Esophagus muscularis mucosa (tissue), 4 donors: ENCODE measurements at regions not wholly inside any gene's neighbourhood (a gene's known extent, or its start where the extent isn't known, plus 50 kb on each side); places are given as distances from the start of the nearest gene placed in this dataset.

ENCODE experiments used
- DNase-seq: peaks from one replicate; pipeline ENCODE4 v3.0.0-alpha.2; 2017; ENCODE audit errors: extremely low spot score
- H3K27ac ChIP-seq, 4 donors: fragments of 200-600 bp; sonication (generic); replicated peaks in 1 of 4; 1 replicate in 3 of 4; 2 replicates in 1 of 4; pipeline ENCODE4 v1.5.1; 2016 to 2019; ENCODE audit warnings: mild to moderate bottlenecking in 1 of 4
- H3K27me3 ChIP-seq, 4 donors: fragments of 200-600 bp; sonication (generic); one replicate each; pipeline versions ENCODE4 v1.5.1 to v1.6.0; 2016 to 2019
- H3K36me3 ChIP-seq, 4 donors: fragments of 200-600 bp; sonication (generic); one replicate each; pipeline ENCODE4 v1.5.1; 2016 to 2019
- H3K4me1 ChIP-seq, 4 donors: fragments of 200-600 bp; sonication (generic); one replicate each; pipeline ENCODE4 v1.5.1; 2016 to 2019
- H3K4me3 ChIP-seq, 4 donors: fragments of 200-600 bp; sonication (generic); 1 replicate in 2 of 4; 2 replicates in 2 of 4; pipeline ENCODE4 v1.5.1; 2016 to 2019; ENCODE audit warnings: mild to moderate bottlenecking in 4 of 4, moderate library complexity in 1 of 4
- H3K9me3 ChIP-seq, 4 donors: fragments of 200-600 bp; sonication (generic); 1 replicate in 3 of 4; 2 replicates in 1 of 4; pipeline ENCODE4 v1.5.1; 2016 to 2019
- EP300 ChIP-seq: sonication (generic); formaldehyde crosslinking; IDR thresholded peaks from one replicate; pipeline ENCODE4 v1.6.1; 2017; ENCODE audit warnings: antibody characterized with exemption
- POLR2A ChIP-seq: fragments of 450-650 bp; IDR thresholded peaks from one replicate; pipeline ENCODE4 v1.6.1; 2017; ENCODE audit warnings: antibody characterized with exemption, moderate library complexity, mild to moderate bottlenecking, low read depth
- POLR2AphosphoS5 ChIP-seq, 2 donors: sonication (generic); formaldehyde crosslinking; IDR thresholded peaks; one replicate each; pipeline ENCODE4 v1.6.1; 2017; ENCODE audit warnings: antibody characterized with exemption in 2 of 2
- WGBS: methylation state at CpG from one replicate; pipeline ENCODE4 v1.1.5; 2018; 5-methylcytosine and 5-hydroxymethylcytosine counted together
- intact Hi-C: fragments of 100-400 bp; cut with DNase I; formaldehyde crosslinking; loops from one replicate; pipeline ENCODE4 v1.15.1; 2023
- TF ChIP-seq, protein P1 (sequence below), 3 experiments: fragments of 200-600 bp in 2 of 3; fragments of 450-650 bp in 1 of 3; sonication (generic) in 2 of 3; IDR thresholded peaks; one replicate each; pipeline ENCODE4 v1.5.1; 2017 to 2019; ENCODE audit warnings: antibody characterized with exemption in 3 of 3, mild to moderate bottlenecking in 2 of 3, moderate library complexity in 1 of 3

DNA sequence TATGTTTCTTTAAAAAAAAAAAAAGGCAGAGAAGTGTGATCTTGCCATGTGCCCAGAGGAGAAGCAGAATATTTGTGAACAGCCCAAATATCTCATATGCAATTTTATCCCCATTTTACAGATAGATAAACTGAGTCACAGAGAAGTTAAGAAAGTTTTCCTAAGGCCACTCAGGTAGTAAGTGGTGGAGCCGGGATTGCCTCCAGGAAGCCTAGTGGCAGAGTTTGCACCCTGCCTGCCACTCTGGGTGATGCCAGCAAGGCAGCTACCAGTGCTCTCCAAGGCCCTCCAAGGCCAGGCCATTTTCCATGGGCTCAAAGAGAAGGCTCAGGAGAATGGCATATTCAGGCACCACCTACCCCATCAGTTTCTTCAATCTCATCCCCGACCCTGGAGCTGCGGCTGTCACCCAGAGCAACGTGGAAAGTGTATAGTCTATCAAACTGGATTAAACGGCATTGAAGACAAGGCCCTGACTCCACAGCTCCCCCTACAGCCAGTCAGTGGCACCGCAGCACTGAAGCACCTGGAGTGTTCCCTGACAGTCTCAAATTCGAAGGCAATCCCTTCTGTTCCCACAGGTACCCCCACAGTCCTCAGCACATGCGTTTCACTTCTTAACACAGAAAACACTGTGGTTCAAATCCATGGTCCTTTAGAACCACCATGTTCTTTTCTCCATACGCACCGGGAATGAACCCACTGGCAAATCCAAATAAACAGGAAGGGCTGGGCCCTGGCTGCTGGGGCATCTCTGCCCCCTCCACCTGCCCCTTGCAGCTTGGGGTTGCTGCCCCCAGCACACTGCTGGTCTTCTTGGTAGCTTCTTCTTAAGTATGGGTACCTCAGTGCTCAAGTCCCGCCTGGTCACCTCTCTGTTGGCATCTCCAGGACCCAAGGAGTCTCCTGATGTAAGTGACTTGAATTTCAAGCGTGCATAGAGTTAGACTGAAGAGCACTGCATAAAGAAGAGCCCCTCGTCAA, 175.3 kb downstream of the INHBB start:
- Histone ChIP-seq H3K4me1 (peaks cover 0 to 26% (median 2%) of the 10 kb centered on the region in 4 donors), H3K4me3 (no peak overlapping the region), H3K36me3 (no peaks in the 10 kb centered on the region), H3K9me3 (no peaks in the 10 kb centered on the region), H3K27me3 (peaks cover 0 to 56% (median 0%) of the 10 kb centered on the region in 4 donors), H3K27ac (no peak overlapping the region)
- TF ChIP-seq POLR2A (no peak), EP300 (no peak)
- TF ChIP-seq, protein P1, sequence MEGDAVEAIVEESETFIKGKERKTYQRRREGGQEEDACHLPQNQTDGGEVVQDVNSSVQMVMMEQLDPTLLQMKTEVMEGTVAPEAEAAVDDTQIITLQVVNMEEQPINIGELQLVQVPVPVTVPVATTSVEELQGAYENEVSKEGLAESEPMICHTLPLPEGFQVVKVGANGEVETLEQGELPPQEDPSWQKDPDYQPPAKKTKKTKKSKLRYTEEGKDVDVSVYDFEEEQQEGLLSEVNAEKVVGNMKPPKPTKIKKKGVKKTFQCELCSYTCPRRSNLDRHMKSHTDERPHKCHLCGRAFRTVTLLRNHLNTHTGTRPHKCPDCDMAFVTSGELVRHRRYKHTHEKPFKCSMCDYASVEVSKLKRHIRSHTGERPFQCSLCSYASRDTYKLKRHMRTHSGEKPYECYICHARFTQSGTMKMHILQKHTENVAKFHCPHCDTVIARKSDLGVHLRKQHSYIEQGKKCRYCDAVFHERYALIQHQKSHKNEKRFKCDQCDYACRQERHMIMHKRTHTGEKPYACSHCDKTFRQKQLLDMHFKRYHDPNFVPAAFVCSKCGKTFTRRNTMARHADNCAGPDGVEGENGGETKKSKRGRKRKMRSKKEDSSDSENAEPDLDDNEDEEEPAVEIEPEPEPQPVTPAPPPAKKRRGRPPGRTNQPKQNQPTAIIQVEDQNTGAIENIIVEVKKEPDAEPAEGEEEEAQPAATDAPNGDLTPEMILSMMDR (IDR thresholded peaks at IDR 0.05), result peak; percentile 28 to 60 (median 34)
- intact Hi-C loops, result no loop called here
- WGBS, result 52% methylated on average over 12 of the region's 13 CpGs
- no peak for DNase-seq

DNA sequence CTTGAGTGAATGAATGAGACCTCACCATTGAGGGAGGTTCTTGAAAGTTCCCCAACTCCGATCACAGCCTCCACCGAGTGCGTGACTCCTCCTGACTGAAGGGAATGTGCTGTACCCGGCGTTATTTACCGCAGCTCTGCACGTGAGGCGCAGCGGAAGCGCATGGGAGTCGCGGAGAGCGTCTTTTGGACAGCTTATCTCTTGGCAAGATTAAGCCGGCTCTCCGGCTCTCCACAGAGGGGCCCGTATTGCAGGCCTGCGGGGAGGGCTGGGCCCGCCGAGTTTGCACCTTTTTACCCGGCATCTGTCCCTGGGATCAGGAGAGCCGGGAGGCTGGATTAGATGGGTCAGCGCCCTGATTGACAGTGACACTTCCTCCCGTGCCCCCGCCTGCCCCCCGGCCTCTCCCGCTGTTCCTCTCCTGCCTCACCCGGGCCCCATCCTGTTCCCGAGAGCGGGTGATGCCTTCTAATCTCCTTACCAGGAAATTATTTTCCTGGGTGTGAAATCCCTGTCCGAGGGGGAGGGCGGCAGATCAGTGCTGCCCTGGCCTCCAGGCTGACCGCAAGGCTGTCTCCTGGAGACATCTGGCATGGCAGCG, 176.3 kb downstream of the INHBB start:
- H3K27me3 ChIP-seq, result peaks cover 0 to 57% (median 0%) of the 10 kb centered on the region in 4 donors
- no peaks in the 10 kb centered on the region for H3K9me3 ChIP-seq
- no peak for DNase-seq
- no peak for TF ChIP-seq POLR2AphosphoS5 (IDR thresholded peaks at IDR 0.05)
- no peak for TF ChIP-seq EP300
- TF ChIP-seq, protein P1 (IDR thresholded peaks at IDR 0.05), result no peak
- no peak for TF ChIP-seq POLR2A
- no peak overlapping the region for H3K4me3 ChIP-seq
- no peaks in the 10 kb centered on the region for H3K36me3 ChIP-seq
- 44% methylated on average over 10 of the region's 33 CpGs for WGBS
- intact Hi-C loops, result no loop called here
- H3K4me1 ChIP-seq, result peaks cover 0 to 26% (median 4%) of the 10 kb centered on the region in 4 donors
- no peak overlapping the region for H3K27ac ChIP-seq

DNA sequence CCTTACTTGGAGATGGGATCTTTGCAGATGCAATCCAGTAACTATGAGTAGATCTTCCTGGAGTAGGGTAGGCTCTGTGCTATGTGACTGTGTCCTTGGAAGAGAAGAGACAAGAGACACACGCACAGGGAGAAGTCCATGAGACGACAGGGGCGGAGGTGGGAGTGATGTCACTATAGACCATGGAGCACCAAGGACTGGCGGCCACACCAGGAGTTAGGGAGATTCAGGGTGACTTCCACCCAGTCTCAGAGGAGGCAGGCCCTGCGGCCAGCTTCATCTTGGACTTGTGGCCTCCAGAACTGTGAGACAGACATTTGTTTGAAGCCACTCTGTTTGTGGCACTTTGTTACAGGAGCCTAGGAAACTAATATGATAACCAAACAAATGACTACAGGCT, 177.8 kb downstream of the INHBB start:
- H3K9me3 ChIP-seq, result no peaks in the 10 kb centered on the region
- H3K4me3 ChIP-seq, result no peak overlapping the region
- intact Hi-C loops, result no loop called here
- H3K36me3 ChIP-seq, result no peaks in the 10 kb centered on the region
- peaks cover 0 to 26% (median 8%) of the 10 kb centered on the region in 4 donors for H3K4me1 ChIP-seq
- peaks cover 0 to 52% (median 0%) of the 10 kb centered on the region in 4 donors for H3K27me3 ChIP-seq
- TF ChIP-seq EP300 (no peak), POLR2AphosphoS5 (IDR thresholded peaks at IDR 0.05) (no peak), POLR2A (no peak)
- TF ChIP-seq, protein P1 (IDR thresholded peaks at IDR 0.05), result no peak
- no peak for DNase-seq
- H3K27ac ChIP-seq, result no peak overlapping the region
- 95% methylated on average over 5 of the region's 5 CpGs for WGBS

DNA sequence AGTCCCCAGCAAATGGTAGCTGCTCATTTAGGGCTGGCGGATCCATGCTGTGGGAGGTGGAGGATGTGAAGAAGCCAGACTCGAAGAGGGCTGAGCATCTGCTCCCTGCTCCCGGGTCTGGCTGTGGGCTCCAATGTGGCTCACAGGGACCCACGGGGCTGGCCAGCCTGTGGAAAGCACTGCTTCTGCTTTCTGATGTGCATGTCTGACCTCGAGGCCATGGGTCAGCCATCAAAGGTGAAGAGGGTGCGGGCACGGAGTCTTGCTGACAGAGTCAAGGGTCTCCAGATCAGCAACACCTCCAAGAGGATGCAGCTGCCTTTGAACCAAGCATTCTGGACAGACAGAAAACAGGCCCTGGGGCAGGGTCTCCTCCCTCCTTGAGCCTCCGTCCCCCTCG, 178.2 kb downstream of the INHBB start:
- Histone ChIP-seq H3K4me3 (no peak overlapping the region), H3K36me3 (no peaks in the 10 kb centered on the region), H3K4me1 (peaks cover 0 to 26% (median 8%) of the 10 kb centered on the region in 4 donors), H3K27me3 (peaks cover 0 to 48% (median 0%) of the 10 kb centered on the region in 4 donors), H3K27ac (no peak overlapping the region), H3K9me3 (no peaks in the 10 kb centered on the region)
- DNase-seq, result no peak
- intact Hi-C loops, result no loop called here
- TF ChIP-seq POLR2A (no peak), POLR2AphosphoS5 (IDR thresholded peaks at IDR 0.05) (no peak), EP300 (no peak)
- TF ChIP-seq, protein P1 (IDR thresholded peaks at IDR 0.05), result no peak
- WGBS, result 90% methylated on average over 8 of the region's 9 CpGs
